Fibroblast of villous mesenchyme (primary cell): ENCODE measurements at regions not wholly inside any gene's neighbourhood (a gene's known extent, or its start where the extent isn't known, plus 50 kb on each side); places are given as distances from the start of the nearest gene placed in this dataset. TPM values are rescaled to one million over a fixed set of nuclear protein-coding genes. Genes with fewer than 3 reads are reported as not detected.

Source experiments
- small RNA-seq: library from RNA; depleted of rRNA; stranded (forward); fragments of <200 nt; gene quantifications from one replicate; pipeline ENCODE3, GENCODE V24; 2012

Small RNA genes lying in the stretch of these regions (small RNA-seq; reads per million reads assigned to genes)
- gene RNU6-755P: not detected
